HL-60 (cell line): ENCODE measurements at regions not wholly inside any gene's neighbourhood (a gene's known extent, or its start where the extent isn't known, plus 50 kb on each side); places are given as distances from the start of the nearest gene placed in this dataset.

Source experiments
- CTCF ChIP-seq: IDR thresholded peaks from one replicate; pipeline ENCODE4 v1.5.1; 2011; ENCODE audit warnings: low read length, control low read depth, inconsistent platforms; ENCODE audit not compliant: insufficient read depth
- GABPA ChIP-seq: IDR thresholded peaks from 2 replicates; pipeline ENCODE4 v1.6.1; 2012; ENCODE audit warnings: low read depth
- TF ChIP-seq, protein P1 (sequence below): IDR thresholded peaks from 2 replicates; pipeline ENCODE4 v1.6.1; 2012; ENCODE audit warnings: low read depth; ENCODE audit not compliant: insufficient replicate concordance

DNA sequence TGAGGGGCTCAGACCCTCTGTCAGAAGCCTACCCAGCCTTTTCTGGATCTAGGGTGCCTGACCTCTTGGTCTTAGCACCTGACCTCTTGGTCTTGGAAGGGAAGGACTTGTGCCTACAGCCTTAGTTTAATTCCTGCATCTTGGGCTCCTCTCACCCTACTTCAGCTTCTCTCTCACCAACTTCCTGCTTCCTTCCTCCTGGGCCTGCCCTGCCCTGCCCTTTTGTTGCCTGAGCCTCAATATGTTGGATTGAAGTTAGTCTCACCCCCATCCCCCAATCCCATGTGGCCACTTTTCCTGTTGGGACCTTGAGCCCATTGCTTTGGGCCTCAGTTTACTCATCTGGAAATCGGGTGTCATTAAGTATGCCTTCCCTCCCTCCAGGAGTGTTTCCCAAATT, 206.2 kb upstream of the SKOR2 start:
- TF ChIP-seq CTCF (no peak), GABPA (no peak)
- TF ChIP-seq, protein P1, sequence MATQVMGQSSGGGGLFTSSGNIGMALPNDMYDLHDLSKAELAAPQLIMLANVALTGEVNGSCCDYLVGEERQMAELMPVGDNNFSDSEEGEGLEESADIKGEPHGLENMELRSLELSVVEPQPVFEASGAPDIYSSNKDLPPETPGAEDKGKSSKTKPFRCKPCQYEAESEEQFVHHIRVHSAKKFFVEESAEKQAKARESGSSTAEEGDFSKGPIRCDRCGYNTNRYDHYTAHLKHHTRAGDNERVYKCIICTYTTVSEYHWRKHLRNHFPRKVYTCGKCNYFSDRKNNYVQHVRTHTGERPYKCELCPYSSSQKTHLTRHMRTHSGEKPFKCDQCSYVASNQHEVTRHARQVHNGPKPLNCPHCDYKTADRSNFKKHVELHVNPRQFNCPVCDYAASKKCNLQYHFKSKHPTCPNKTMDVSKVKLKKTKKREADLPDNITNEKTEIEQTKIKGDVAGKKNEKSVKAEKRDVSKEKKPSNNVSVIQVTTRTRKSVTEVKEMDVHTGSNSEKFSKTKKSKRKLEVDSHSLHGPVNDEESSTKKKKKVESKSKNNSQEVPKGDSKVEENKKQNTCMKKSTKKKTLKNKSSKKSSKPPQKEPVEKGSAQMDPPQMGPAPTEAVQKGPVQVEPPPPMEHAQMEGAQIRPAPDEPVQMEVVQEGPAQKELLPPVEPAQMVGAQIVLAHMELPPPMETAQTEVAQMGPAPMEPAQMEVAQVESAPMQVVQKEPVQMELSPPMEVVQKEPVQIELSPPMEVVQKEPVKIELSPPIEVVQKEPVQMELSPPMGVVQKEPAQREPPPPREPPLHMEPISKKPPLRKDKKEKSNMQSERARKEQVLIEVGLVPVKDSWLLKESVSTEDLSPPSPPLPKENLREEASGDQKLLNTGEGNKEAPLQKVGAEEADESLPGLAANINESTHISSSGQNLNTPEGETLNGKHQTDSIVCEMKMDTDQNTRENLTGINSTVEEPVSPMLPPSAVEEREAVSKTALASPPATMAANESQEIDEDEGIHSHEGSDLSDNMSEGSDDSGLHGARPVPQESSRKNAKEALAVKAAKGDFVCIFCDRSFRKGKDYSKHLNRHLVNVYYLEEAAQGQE: no peak
